Nephron (organoid): ENCODE measurements at regions not wholly inside any gene's neighbourhood (a gene's known extent, or its start where the extent isn't known, plus 50 kb on each side); places are given as distances from the start of the nearest gene placed in this dataset.
A peak's percentile ranks its signal among the peaks of the same experiment; 100 is the strongest.

Source experiments
- H3K27ac Mint-ChIP-seq, 3 experiments: 2 replicates each; pipeline ENCODE4 v1.8.0; 2020; ENCODE audit warnings: mixed read lengths in 3 of 3, mild to moderate bottlenecking in 2 of 3, moderate library complexity in 1 of 3
- H3K27me3 Mint-ChIP-seq: 2 replicates; pipeline ENCODE4 v1.8.0; 2021; ENCODE audit warnings: low read depth, mild to moderate bottlenecking, moderate library complexity, mixed read lengths
- H3K36me3 Mint-ChIP-seq: 2 replicates; pipeline ENCODE4 v1.8.0; 2020; ENCODE audit warnings: low read depth, mixed read lengths
- H3K4me1 Mint-ChIP-seq: 2 replicates; pipeline ENCODE4 v1.8.0; 2020; ENCODE audit warnings: mixed read lengths
- H3K4me3 Mint-ChIP-seq, 3 experiments: 2 replicates each; pipeline ENCODE4 v1.8.0; 2020; ENCODE audit warnings: mild to moderate bottlenecking in 3 of 3, mixed read lengths in 3 of 3, moderate library complexity in 2 of 3
- H3K9me3 Mint-ChIP-seq: 2 replicates; pipeline ENCODE4 v1.8.0; 2020; ENCODE audit warnings: mixed read lengths
- CTCF ChIP-seq, 3 experiments: fragments of 200-600 bp; sonication (generic); IDR thresholded peaks; one replicate each; pipeline ENCODE4 v1.5.0; 2021; ENCODE audit warnings: antibody characterized with exemption in 3 of 3; ENCODE audit not compliant: unreplicated experiment in 3 of 3

- no peak for TF ChIP-seq CTCF (IDR thresholded peaks at IDR 0.05; ENCODE audit: unreplicated experiment in 3 of 3)
- H3K36me3 Mint-ChIP-seq: no peaks in the 10 kb centered on the region
- H3K27me3 Mint-ChIP-seq: no peaks in the 10 kb centered on the region
Observed at GRCh38 chr20:52481443-52481842, 289.9 kb upstream of the ZFP64 start.

GRCh38 chr20:52476074-52476750 is 284.6 kb upstream of the ZFP64 start:
- no peak for TF ChIP-seq CTCF (IDR thresholded peaks at IDR 0.05; ENCODE audit: unreplicated experiment in 3 of 3)
- Mint-ChIP-seq H3K27me3 (no peaks in the 10 kb centered on the region), H3K4me3 (no peak overlapping the region), H3K36me3 (no peaks in the 10 kb centered on the region), H3K27ac (no peak overlapping the region), H3K9me3 (peaks cover 7% of the 10 kb centered on the region), H3K4me1 (peaks cover 10% of the 10 kb centered on the region)

More at GRCh38 chr20:52481443-52481842, 289.9 kb upstream of the ZFP64 start:
- H3K4me3 Mint-ChIP-seq: peak overlapping the region in 1 of 3 experiments; percentile 1
- peaks cover 8% of the 10 kb centered on the region for H3K4me1 Mint-ChIP-seq
- H3K9me3 Mint-ChIP-seq: peaks cover 2% of the 10 kb centered on the region
- peak overlapping the region; percentile 84 to 91 (median 90) for H3K27ac Mint-ChIP-seq

DNA sequence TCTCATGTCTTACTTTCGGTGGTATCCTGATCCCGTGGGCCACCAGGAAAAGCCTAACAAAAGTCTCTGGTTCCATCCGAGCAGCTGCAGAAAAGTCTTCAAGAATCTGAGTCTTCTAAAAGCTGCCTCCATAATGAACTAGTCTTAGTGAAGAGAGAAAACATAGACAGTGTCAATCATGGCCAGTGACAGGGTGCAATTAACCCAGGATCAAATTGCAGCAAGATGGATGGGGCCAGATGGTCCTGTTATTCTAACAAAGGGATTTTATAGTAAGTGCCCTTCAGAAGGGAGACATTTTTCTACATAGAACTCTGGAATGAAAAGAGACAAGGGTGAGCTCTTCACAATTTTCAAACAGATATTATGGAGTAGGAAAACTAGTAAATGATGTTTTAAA is 281.6 kb upstream of the ZFP64 start:
- H3K4me1 Mint-ChIP-seq: peaks cover 17% of the 10 kb centered on the region
- H3K27ac Mint-ChIP-seq: peak overlapping the region in 2 of 3 experiments; percentile 40 to 74
- no peaks in the 10 kb centered on the region for H3K27me3 Mint-ChIP-seq
- no peaks in the 10 kb centered on the region for H3K36me3 Mint-ChIP-seq
- peaks cover 5% of the 10 kb centered on the region for H3K9me3 Mint-ChIP-seq
- TF ChIP-seq CTCF (IDR thresholded peaks at IDR 0.05; ENCODE audit: unreplicated experiment in 3 of 3): no peak
- H3K4me3 Mint-ChIP-seq: no peak overlapping the region

DNA sequence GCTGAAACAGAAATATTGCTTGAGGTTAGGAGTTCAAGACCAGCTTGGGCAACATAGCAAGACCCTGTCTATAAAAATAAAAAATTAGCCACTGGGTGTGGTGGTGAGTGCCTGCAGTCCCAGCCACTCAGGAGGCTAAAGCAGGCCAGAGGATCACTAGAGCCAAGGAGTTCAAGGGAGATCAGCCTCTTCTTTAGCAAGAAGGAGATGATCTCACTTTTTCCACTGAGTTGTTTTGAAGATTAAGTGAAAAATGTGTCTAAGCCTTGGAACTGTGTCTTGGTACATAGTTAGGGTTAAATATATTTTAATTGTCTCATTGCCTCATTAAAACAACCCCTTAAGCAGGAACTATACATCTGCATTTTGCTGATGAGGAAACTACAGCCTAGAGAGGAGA is 279.0 kb upstream of the ZFP64 start:
- H3K36me3 Mint-ChIP-seq: no peaks in the 10 kb centered on the region
- H3K4me3 Mint-ChIP-seq: no peak overlapping the region
- H3K27ac Mint-ChIP-seq: no peak overlapping the region
- peaks cover 17% of the 10 kb centered on the region for H3K4me1 Mint-ChIP-seq
- H3K27me3 Mint-ChIP-seq: no peaks in the 10 kb centered on the region
- H3K9me3 Mint-ChIP-seq: peaks cover 5% of the 10 kb centered on the region
- TF ChIP-seq CTCF (IDR thresholded peaks at IDR 0.05; ENCODE audit: unreplicated experiment in 3 of 3): no peak

- H3K4me3 Mint-ChIP-seq: no peak overlapping the region
- no peak overlapping the region for H3K27ac Mint-ChIP-seq
- no peak for TF ChIP-seq CTCF (IDR thresholded peaks at IDR 0.05; ENCODE audit: unreplicated experiment in 3 of 3)
- H3K27me3 Mint-ChIP-seq: no peaks in the 10 kb centered on the region
- peaks cover 17% of the 10 kb centered on the region for H3K4me1 Mint-ChIP-seq
- H3K9me3 Mint-ChIP-seq: peaks cover 5% of the 10 kb centered on the region
- H3K36me3 Mint-ChIP-seq: no peaks in the 10 kb centered on the region
Observed at GRCh38 chr20:52469128-52469527, 277.5 kb upstream of the ZFP64 start.

DNA sequence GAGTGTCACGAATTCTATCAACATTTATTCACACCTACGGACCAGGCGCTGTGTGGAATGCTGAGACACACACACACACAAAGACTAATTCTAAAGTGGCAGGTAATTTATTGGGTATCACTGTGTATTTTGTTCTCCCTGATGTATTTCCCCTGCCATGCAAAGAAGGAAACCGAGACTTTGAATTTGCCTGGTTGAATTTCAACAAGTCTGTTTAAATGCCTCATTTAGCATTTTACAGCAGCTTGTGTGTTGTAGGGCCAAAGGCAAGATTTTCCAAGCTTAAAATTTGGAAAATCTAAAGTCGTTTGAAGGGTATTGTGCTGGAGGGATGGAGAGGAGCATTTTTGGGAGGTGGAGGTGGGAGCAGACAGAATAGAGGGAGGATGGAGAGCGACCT is 274.4 kb upstream of the ZFP64 start:
- TF ChIP-seq CTCF (IDR thresholded peaks at IDR 0.05; ENCODE audit: unreplicated experiment in 3 of 3): no peak
- Mint-ChIP-seq H3K9me3 (no peaks in the 10 kb centered on the region), H3K27me3 (no peaks in the 10 kb centered on the region), H3K36me3 (no peaks in the 10 kb centered on the region), H3K4me1 (peaks cover 13% of the 10 kb centered on the region), H3K4me3 (no peak overlapping the region), H3K27ac (no peak overlapping the region)
